H1 (cell line): ENCODE measurements at regions not wholly inside any gene's neighbourhood (a gene's known extent, or its start where the extent isn't known, plus 50 kb on each side); places are given as distances from the start of the nearest gene placed in this dataset.

Experiments
- CTCF ChIA-PET: fragments of 300-600 bp; sonication (Branson Sonifier 250); formaldehyde crosslinking; loops from one replicate; lab custom pipeline; 2021; ENCODE audit not compliant: partially characterized antibody; lab: Charles Lee
- POLR2A ChIA-PET: fragments of 300-600 bp; sonication (Branson Sonifier 250); formaldehyde crosslinking; loops from one replicate; lab custom pipeline; 2021; ENCODE audit warnings: inconsistent platforms; ENCODE audit not compliant: partially characterized antibody; lab: Charles Lee
- DNase-seq, 2 experiments: peaks; one replicate each; pipeline versions ENCODE4 v3.0.0 to v3.0.0-alpha.2; 2010 to 2022; ENCODE audit warnings: low spot score in 2 of 2, low read depth in 1 of 2, mixed read lengths in 1 of 2
- FAIRE-seq: peaks from 2 replicates; lab custom pipeline; 2011; peaks lifted over from hg19 to GRCh38; lab: Jason Lieb, UNC
- H2AFZ ChIP-seq: 2 replicates; pipeline ENCODE4 v1.8.1; 2012; ENCODE audit warnings: low read length, inconsistent platforms
- H2AK5ac ChIP-seq: 2 replicates; pipeline ENCODE4 v1.6.1; 2013; ENCODE audit warnings: low read depth, low read length
- H2BK120ac ChIP-seq: replicated peaks from 2 replicates; pipeline ENCODE3; 2013; ENCODE audit warnings: low read depth, low read length, inconsistent platforms
- H2BK12ac ChIP-seq: 2 replicates; pipeline ENCODE4 v1.6.1; 2013; ENCODE audit warnings: low read depth, low read length
- H2BK15ac ChIP-seq: 2 replicates; pipeline ENCODE4 v1.6.1; 2013; ENCODE audit warnings: low read length
- H2BK20ac ChIP-seq: 2 replicates; pipeline ENCODE4 v1.6.1; 2013; ENCODE audit warnings: low read length
- H2BK5ac ChIP-seq: 2 replicates; pipeline ENCODE4 v1.6.1; 2013; ENCODE audit warnings: low read depth, low read length
- H3K14ac ChIP-seq: 2 replicates; pipeline ENCODE4 v1.6.1; 2013; ENCODE audit warnings: inconsistent platforms; ENCODE audit not compliant: insufficient read length
- H3K18ac ChIP-seq: 2 replicates; pipeline ENCODE4 v1.6.1; 2013; ENCODE audit warnings: low read length; ENCODE audit errors: extremely low read depth
- H3K23ac ChIP-seq: 2 replicates; pipeline ENCODE4 v1.6.1; 2013; ENCODE audit warnings: inconsistent platforms; ENCODE audit not compliant: insufficient read length
- H3K23me2 ChIP-seq: 2 replicates; pipeline ENCODE4 v1.6.1; 2013; ENCODE audit warnings: low read depth, low read length
- H3K27ac ChIP-seq: 2 replicates; pipeline ENCODE4 v1.6.1; 2011; ENCODE audit warnings: low read depth, low read length, inconsistent platforms
- H3K27me3 ChIP-seq, 4 experiments: replicated peaks in 1 of 4; 1 replicate in 1 of 4; 2 replicates in 3 of 4; pipeline versions ENCODE4 v1.6.1 to v1.8.1; 2011 to 2013; ENCODE audit warnings: low read length in 3 of 4, mild to moderate bottlenecking in 3 of 4, inconsistent platforms in 2 of 4, mixed read lengths in 2 of 4, moderate library complexity in 1 of 4; ENCODE audit not compliant: control insufficient read depth in 3 of 4, insufficient read depth in 3 of 4; ENCODE audit errors: extremely low read depth in 1 of 4
- H3K36me3 ChIP-seq, 4 experiments: 2 replicates each; pipeline versions ENCODE4 v1.6.1 to v1.8.1; 2011 to 2013; ENCODE audit warnings: mild to moderate bottlenecking in 4 of 4, low read length in 3 of 4, moderate library complexity in 2 of 4, control low read depth in 1 of 4, inconsistent platforms in 1 of 4; ENCODE audit not compliant: insufficient read depth in 4 of 4, control insufficient read depth in 2 of 4
- H3K4ac ChIP-seq: replicated peaks from 2 replicates; pipeline ENCODE3; 2013; ENCODE audit warnings: low read length, low read depth, mixed read lengths, inconsistent platforms; ENCODE audit not compliant: insufficient read length
- H3K4me1 ChIP-seq, 4 experiments: replicated peaks in 1 of 4; 1 replicate in 1 of 4; 2 replicates in 3 of 4; pipeline versions ENCODE4 v1.6.1 to v1.8.1; 2011 to 2013; ENCODE audit warnings: low read length in 3 of 4, inconsistent platforms in 2 of 4, mixed read lengths in 1 of 4; ENCODE audit not compliant: insufficient read depth in 4 of 4, control insufficient read depth in 3 of 4
- H3K4me2 ChIP-seq, 2 experiments: 2 replicates each; pipeline versions ENCODE4 v1.6.1 to v1.8.1; 2011 to 2013; ENCODE audit warnings: low read depth in 2 of 2, low read length in 2 of 2, control low read depth in 1 of 2, inconsistent platforms in 1 of 2, mild to moderate bottlenecking in 1 of 2; ENCODE audit not compliant: insufficient read depth in 1 of 2
- H3K4me3 ChIP-seq, 4 experiments: fragments of 200-600, 300-600 bp in 1 of 4; sonication (generic), shearing (Covaris generic), sonication (Bioruptor Twin) in 1 of 4; 2 replicates each; pipeline versions ENCODE4 v1.5.1 to v1.8.1; 2011 to 2016; ENCODE audit warnings: low read length in 4 of 4, low read depth in 3 of 4, control low read depth in 2 of 4, inconsistent platforms in 2 of 4, mild to moderate bottlenecking in 2 of 4, mixed read lengths in 1 of 4, moderate library complexity in 1 of 4; ENCODE audit not compliant: insufficient read depth in 2 of 4; ENCODE audit errors: extremely low read depth in 1 of 4
- H3K56ac ChIP-seq: replicated peaks from 2 replicates; pipeline ENCODE3; 2013; ENCODE audit warnings: low read depth, mild to moderate bottlenecking, mixed read lengths, low read length, inconsistent platforms; ENCODE audit not compliant: insufficient read length
- H3K79me1 ChIP-seq: 2 replicates; pipeline ENCODE4 v1.6.1; 2013; ENCODE audit warnings: low read depth, low read length, control low read depth
- H3K79me2 ChIP-seq, 2 experiments: 2 replicates each; pipeline versions ENCODE4 v1.6.1 to v1.8.1; 2012 to 2013; ENCODE audit warnings: low read length in 2 of 2, mild to moderate bottlenecking in 2 of 2, inconsistent platforms in 1 of 2; ENCODE audit not compliant: insufficient read depth in 2 of 2, control insufficient read depth in 1 of 2
- H3K9ac ChIP-seq, 4 experiments: replicated peaks in 1 of 4; 1 replicate in 1 of 4; 2 replicates in 3 of 4; pipeline versions ENCODE4 v1.6.1 to v1.8.1; 2011 to 2013; ENCODE audit warnings: low read depth in 3 of 4, low read length in 3 of 4, control low read depth in 2 of 4, mild to moderate bottlenecking in 2 of 4, moderate library complexity in 2 of 4, inconsistent platforms in 1 of 4; ENCODE audit errors: extremely low read depth in 1 of 4
- H3K9me3 ChIP-seq, 2 experiments: 2 replicates each; pipeline versions ENCODE4 v1.6.1 to v1.8.1; 2012 to 2013; ENCODE audit warnings: mild to moderate bottlenecking in 2 of 2, moderate library complexity in 2 of 2, control low read depth in 1 of 2, inconsistent platforms in 1 of 2, low read depth in 1 of 2, low read length in 1 of 2, mixed read lengths in 1 of 2; ENCODE audit not compliant: insufficient read depth in 2 of 2
- H4K20me1 ChIP-seq, 2 experiments: replicated peaks in 1 of 2; 2 replicates each; pipeline versions ENCODE3 to v1.8.1; 2011 to 2013; ENCODE audit warnings: inconsistent platforms in 2 of 2, low read length in 2 of 2, mild to moderate bottlenecking in 1 of 2; ENCODE audit not compliant: insufficient read depth in 2 of 2, control insufficient read depth in 1 of 2
- H4K5ac ChIP-seq: 2 replicates; pipeline ENCODE4 v1.6.1; 2013; ENCODE audit warnings: low read length, low read depth, mixed read lengths, inconsistent platforms; ENCODE audit not compliant: insufficient read length
- H4K8ac ChIP-seq: 2 replicates; pipeline ENCODE4 v1.8.0; 2013; ENCODE audit warnings: mild to moderate bottlenecking, moderate library complexity, low read length, inconsistent platforms; ENCODE audit not compliant: insufficient read depth; ENCODE audit errors: extremely low read depth
- H4K91ac ChIP-seq: replicated peaks from 2 replicates; pipeline ENCODE3; 2013; ENCODE audit warnings: low read length, mixed read lengths, inconsistent platforms; ENCODE audit not compliant: insufficient read length
- ATF2 ChIP-seq: IDR thresholded peaks from 2 replicates; pipeline ENCODE4 v1.6.1; 2012; ENCODE audit warnings: low read length, inconsistent platforms
- BCL11A ChIP-seq, 2 experiments: IDR thresholded peaks; one replicate each; pipeline ENCODE4 v1.6.1; 2011; ENCODE audit warnings: low read depth in 2 of 2, low read length in 2 of 2, mild to moderate bottlenecking in 2 of 2
- CBX8 ChIP-seq: fragments of 300-800, 300-1000 bp; sonication (generic); IDR thresholded peaks from 2 replicates; pipeline ENCODE4 v1.7.1; 2016; ENCODE audit warnings: low read depth, low read length, borderline replicate concordance
- FOSL1 ChIP-seq: IDR thresholded peaks from 2 replicates; pipeline ENCODE4 v1.6.1; 2011; ENCODE audit warnings: mild to moderate bottlenecking, low read depth, low read length, moderate library complexity; ENCODE audit not compliant: insufficient read depth
- KDM1A ChIP-seq: fragments of 200-600, 300-600 bp; sonication (generic); IDR thresholded peaks from 2 replicates; pipeline ENCODE4 v1.7.1; 2016; ENCODE audit warnings: mild to moderate bottlenecking, low read length, borderline replicate concordance
- KDM4A ChIP-seq: IDR thresholded peaks from one replicate; pipeline ENCODE4 v1.7.1; 2012; ENCODE audit warnings: low read depth, mild to moderate bottlenecking, moderate library complexity, low read length, inconsistent platforms; ENCODE audit not compliant: severe bottlenecking
- MAX ChIP-seq: IDR thresholded peaks from 2 replicates; pipeline ENCODE4 v1.6.1; 2012; ENCODE audit warnings: inconsistent platforms
- POLR2AphosphoS5 ChIP-seq: IDR thresholded peaks from 2 replicates; pipeline ENCODE4 v1.6.1; 2011; ENCODE audit warnings: low read depth, low read length
- RBBP5 ChIP-seq: IDR thresholded peaks from 2 replicates; pipeline ENCODE4 v1.7.1; 2012; ENCODE audit warnings: low read depth, mild to moderate bottlenecking, inconsistent platforms, low read length, moderate library complexity, borderline replicate concordance
- SAP30 ChIP-seq: fragments of 300-600 bp; sonication (generic); IDR thresholded peaks from 2 replicates; pipeline ENCODE4 v1.7.1; 2012; ENCODE audit warnings: low read length, moderate library complexity, mild to moderate bottlenecking, inconsistent platforms; ENCODE audit not compliant: insufficient read depth, insufficient replicate concordance
- SP2 ChIP-seq: IDR thresholded peaks from 2 replicates; pipeline ENCODE4 v1.6.1; 2012; ENCODE audit warnings: mild to moderate bottlenecking, low read length, inconsistent platforms
- ZNF274 ChIP-seq: IDR thresholded peaks from 2 replicates; pipeline ENCODE4 v1.7.0; 2012; ENCODE audit warnings: low read length, borderline replicate concordance; ENCODE audit errors: extremely low read depth
- WGBS, 2 experiments: shearing (Covaris generic) in 1 of 2; methylation state at CpG; one replicate each; pipeline versions ENCODE4 v1.1.6 to v1.1.7; 2013 to 2015; ENCODE audit warnings: low lambda C conversion rate in 2 of 2, mixed read lengths in 2 of 2, inconsistent platforms in 1 of 2, low coverage in 1 of 2, missing lambda C conversion rate in 1 of 2; ENCODE audit not compliant: insufficient replicate concordance in 2 of 2, insufficient coverage in 1 of 2, insufficient read length in 1 of 2; ENCODE audit errors: extremely low coverage in 1 of 2, missing lambda C conversion rate in 1 of 2; 5-methylcytosine and 5-hydroxymethylcytosine counted together

GRCh38 chr15:26015516-26016075, 152.5 kb upstream of the ATP10A start:
- 92% methylated on average over 11 of the region's 11 CpGs; no CpG with 5 or more reads in 1 of the 2 experiments for WGBS, 2 experiments
- no peak overlapping the region for H3K27ac ChIP-seq
- H3K9ac ChIP-seq = no peak overlapping the region
- no peak overlapping the region for H2AK5ac ChIP-seq
- no peaks in the 10 kb centered on the region for H3K36me3 ChIP-seq
- no peak overlapping the region for H3K4me3 ChIP-seq
- no peak overlapping the region for H4K8ac ChIP-seq
- no peak overlapping the region for H4K91ac ChIP-seq
- no peak overlapping the region for H4K5ac ChIP-seq
- no peak for FAIRE-seq
- no peaks in the 10 kb centered on the region; a peak in 1 of 7 replicates for H3K27me3 ChIP-seq
- no peaks in the 10 kb centered on the region for H3K9me3 ChIP-seq
- H3K18ac ChIP-seq = no peak overlapping the region
- no peak overlapping the region for H3K56ac ChIP-seq
- CTCF ChIA-PET = interaction anchor here (0.9 kb wide), 1 partner anchor 507 kb away, joined by 3 read pairs; no protein-coding TSS in a partner anchor
- POLR2A ChIA-PET = no interaction called here
- no peak overlapping the region for H3K23ac ChIP-seq
- H3K79me2 ChIP-seq = no peaks in the 10 kb centered on the region
- no peak overlapping the region for H2BK120ac ChIP-seq
- no peak overlapping the region for H3K4ac ChIP-seq
- no peak overlapping the region for H3K14ac ChIP-seq
- 0 out of 2 replicates have a peak overlapping the region, but pooled peaks have one; percentile 40 for H2AFZ ChIP-seq
- no peak overlapping the region for H2BK12ac ChIP-seq
- H4K20me1 ChIP-seq = no peaks in the 10 kb centered on the region
- H3K4me2 ChIP-seq = no peak overlapping the region
- no peak overlapping the region; the same call in 1 of the 2 replicates for H2BK5ac ChIP-seq
- H2BK20ac ChIP-seq = no peak overlapping the region
- no peaks in the 10 kb centered on the region for H3K23me2 ChIP-seq
- H3K4me1 ChIP-seq = no peaks in the 10 kb centered on the region
- no peaks in the 10 kb centered on the region for H3K79me1 ChIP-seq
- H2BK15ac ChIP-seq = no peak overlapping the region
- no peak for DNase-seq
- TF ChIP-seq FOSL1 (no peak), SAP30 (no peak), CBX8 (no peak), KDM1A (no peak), RBBP5 (no peak), POLR2AphosphoS5 (no peak), BCL11A (IDR thresholded peaks at IDR 0.05; ENCODE audit: low read depth in 2 of 2, low read length in 2 of 2) (no peak), ATF2 (no peak), KDM4A (no peak), SP2 (no peak), MAX (no peak), ZNF274 (no peak)
